ENCODE measurements at regions not wholly inside any gene's neighbourhood (a gene's known extent, or its start where the extent isn't known, plus 50 kb on each side); places are given as distances from the start of the nearest gene placed in this dataset.
A peak's percentile ranks its signal among the peaks of the same experiment; 100 is the strongest.

DNA sequence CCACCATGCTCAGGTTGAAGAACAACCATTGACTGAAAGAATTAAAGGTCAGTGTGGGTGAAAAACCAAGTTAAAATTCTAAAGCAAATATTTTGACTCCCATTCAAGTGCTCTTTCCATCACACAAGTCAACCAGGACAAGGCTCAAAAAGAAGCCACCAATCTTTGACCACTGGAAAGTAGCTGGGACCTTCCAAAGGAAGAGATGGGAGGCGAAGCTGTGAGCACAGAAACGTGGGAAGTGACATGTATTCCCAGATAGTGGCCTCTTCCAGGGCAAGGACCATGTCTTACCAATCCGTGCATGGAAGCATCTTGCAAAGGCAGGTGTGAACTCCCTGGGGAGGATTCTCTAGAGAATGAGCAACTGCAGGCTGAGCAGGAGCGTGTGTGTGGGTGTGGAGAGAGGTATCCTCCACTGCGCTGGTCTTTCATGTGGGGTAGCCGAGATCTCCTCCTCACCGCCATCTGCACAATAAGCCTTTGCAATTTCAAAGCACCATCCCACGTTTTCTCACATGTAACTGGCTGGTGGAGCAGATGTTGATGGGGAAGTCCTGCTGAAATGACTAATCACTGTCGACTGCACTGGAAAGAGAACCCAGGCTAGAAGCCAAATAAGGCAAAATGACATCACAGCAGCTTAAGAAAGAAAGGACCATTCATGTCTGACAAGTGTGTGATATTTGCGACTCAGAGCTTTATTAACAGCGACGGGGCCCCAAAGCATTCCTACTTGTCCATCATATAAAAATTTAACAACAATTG is 189.4 kb upstream of the RREB1 start:
- CTCF ChIA-PET: no interaction called here
- peaks cover 11% of the 10 kb centered on the region for H3K4me1 ChIP-seq (ENCODE audit: insufficient read depth, low read length, poor library complexity, severe bottlenecking)
- H3K9me3 ChIP-seq (ENCODE audit: low read depth, low read length, poor library complexity, severe bottlenecking): no peaks in the 10 kb centered on the region
- H3K36me3 ChIP-seq (ENCODE audit: insufficient read depth, low read length, poor library complexity, severe bottlenecking): no peaks in the 10 kb centered on the region
- POLR2A ChIA-PET (ENCODE audit: low non-redundant PET): no interaction called here
- TF ChIP-seq, protein P1, sequence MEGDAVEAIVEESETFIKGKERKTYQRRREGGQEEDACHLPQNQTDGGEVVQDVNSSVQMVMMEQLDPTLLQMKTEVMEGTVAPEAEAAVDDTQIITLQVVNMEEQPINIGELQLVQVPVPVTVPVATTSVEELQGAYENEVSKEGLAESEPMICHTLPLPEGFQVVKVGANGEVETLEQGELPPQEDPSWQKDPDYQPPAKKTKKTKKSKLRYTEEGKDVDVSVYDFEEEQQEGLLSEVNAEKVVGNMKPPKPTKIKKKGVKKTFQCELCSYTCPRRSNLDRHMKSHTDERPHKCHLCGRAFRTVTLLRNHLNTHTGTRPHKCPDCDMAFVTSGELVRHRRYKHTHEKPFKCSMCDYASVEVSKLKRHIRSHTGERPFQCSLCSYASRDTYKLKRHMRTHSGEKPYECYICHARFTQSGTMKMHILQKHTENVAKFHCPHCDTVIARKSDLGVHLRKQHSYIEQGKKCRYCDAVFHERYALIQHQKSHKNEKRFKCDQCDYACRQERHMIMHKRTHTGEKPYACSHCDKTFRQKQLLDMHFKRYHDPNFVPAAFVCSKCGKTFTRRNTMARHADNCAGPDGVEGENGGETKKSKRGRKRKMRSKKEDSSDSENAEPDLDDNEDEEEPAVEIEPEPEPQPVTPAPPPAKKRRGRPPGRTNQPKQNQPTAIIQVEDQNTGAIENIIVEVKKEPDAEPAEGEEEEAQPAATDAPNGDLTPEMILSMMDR (conservative IDR thresholded peaks at IDR 0.05; ENCODE audit: low read depth, low read length): no peak
- no peak for TF ChIP-seq EZH2 (IDR thresholded peaks at IDR 0.05; ENCODE audit: borderline replicate concordance, low read depth, low read length, poor library complexity, severe bottlenecking)
- no TSS peak for BruUV-seq (replicated peaks)
- H3K27me3 ChIP-seq (replicated peaks; ENCODE audit: insufficient read depth, low read depth, low read length, poor library complexity): no peaks in the 10 kb centered on the region
- no peak overlapping the region for H3K4me3 ChIP-seq (ENCODE audit: low read depth, low read length, poor library complexity, severe bottlenecking)
- intact Hi-C loops (cut with micrococcal nuclease; ENCODE audit: unreplicated experiment): no loop called here
- peak; percentile 40 for DNase-seq (ENCODE audit: low spot score)
- no peak overlapping the region for H3K27ac ChIP-seq (ENCODE audit: low read depth, low read length, poor library complexity, severe bottlenecking)

DNA sequence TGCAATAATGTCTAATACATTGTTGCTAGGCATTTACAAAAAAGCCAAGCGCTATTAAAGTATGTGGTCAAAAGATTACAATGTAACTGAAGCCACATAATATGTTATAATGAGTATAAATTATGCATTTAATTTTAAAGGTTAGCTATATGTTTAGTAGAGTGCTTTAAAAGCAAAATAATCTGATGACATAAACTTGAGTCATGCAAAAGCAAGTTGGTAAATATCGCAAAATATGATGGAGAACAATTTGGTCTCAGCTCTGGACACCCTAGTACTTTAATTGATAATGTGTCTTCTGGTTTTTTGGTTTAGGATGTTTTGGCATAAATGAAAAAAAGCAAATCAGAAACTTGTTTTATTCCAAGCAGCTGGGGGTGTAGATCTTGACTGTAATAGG is 188.6 kb upstream of the RREB1 start:
- Histone ChIP-seq H3K27ac (ENCODE audit: low read depth, low read length, poor library complexity, severe bottlenecking) (no peak overlapping the region), H3K36me3 (ENCODE audit: insufficient read depth, low read length, poor library complexity, severe bottlenecking) (no peaks in the 10 kb centered on the region), H3K4me3 (ENCODE audit: low read depth, low read length, poor library complexity, severe bottlenecking) (no peak overlapping the region), H3K27me3 (replicated peaks; ENCODE audit: insufficient read depth, low read depth, low read length, poor library complexity) (no peaks in the 10 kb centered on the region), H3K4me1 (ENCODE audit: insufficient read depth, low read length, poor library complexity, severe bottlenecking) (peaks cover 11% of the 10 kb centered on the region), H3K9me3 (ENCODE audit: low read depth, low read length, poor library complexity, severe bottlenecking) (no peaks in the 10 kb centered on the region)
- TF ChIP-seq, protein P1 (conservative IDR thresholded peaks at IDR 0.05; ENCODE audit: low read depth, low read length): no peak
- no peak for TF ChIP-seq EZH2 (IDR thresholded peaks at IDR 0.05; ENCODE audit: borderline replicate concordance, low read depth, low read length, poor library complexity, severe bottlenecking)
- DNase-seq (ENCODE audit: low spot score): no peak
- intact Hi-C loops (cut with micrococcal nuclease; ENCODE audit: unreplicated experiment): no loop called here
- ChIA-PET CTCF (no interaction called here), POLR2A (ENCODE audit: low non-redundant PET) (no interaction called here)
- no TSS peak for BruUV-seq (replicated peaks)

GRCh38 chr6:6920114-6920986 is 187.4 kb upstream of the RREB1 start:
- no TSS peak for BruUV-seq (replicated peaks)
- H3K4me3 ChIP-seq (ENCODE audit: low read depth, low read length, poor library complexity, severe bottlenecking): no peak overlapping the region
- CTCF ChIA-PET: no interaction called here
- DNase-seq (ENCODE audit: low spot score): no peak
- no peaks in the 10 kb centered on the region for H3K9me3 ChIP-seq (ENCODE audit: low read depth, low read length, poor library complexity, severe bottlenecking)
- no peaks in the 10 kb centered on the region for H3K27me3 ChIP-seq (replicated peaks; ENCODE audit: insufficient read depth, low read depth, low read length, poor library complexity)
- intact Hi-C loops (cut with micrococcal nuclease; ENCODE audit: unreplicated experiment): no loop called here
- no peak for TF ChIP-seq EZH2 (IDR thresholded peaks at IDR 0.05; ENCODE audit: borderline replicate concordance, low read depth, low read length, poor library complexity, severe bottlenecking)
- TF ChIP-seq, protein P1 (conservative IDR thresholded peaks at IDR 0.05; ENCODE audit: low read depth, low read length): no peak
- H3K27ac ChIP-seq (ENCODE audit: low read depth, low read length, poor library complexity, severe bottlenecking): no peak overlapping the region
- H3K4me1 ChIP-seq (ENCODE audit: insufficient read depth, low read length, poor library complexity, severe bottlenecking): peaks cover 8% of the 10 kb centered on the region
- POLR2A ChIA-PET (ENCODE audit: low non-redundant PET): no interaction called here
- no peaks in the 10 kb centered on the region for H3K36me3 ChIP-seq (ENCODE audit: insufficient read depth, low read length, poor library complexity, severe bottlenecking)
